HEK293 (cell line): ENCODE measurements at regions not wholly inside any gene's neighbourhood (a gene's known extent, or its start where the extent isn't known, plus 50 kb on each side); places are given as distances from the start of the nearest gene placed in this dataset.

ENCODE experiments used
- CTCF ChIA-PET: fragments of 350-600 bp; formaldehyde crosslinking; extraction: SDS; loops from one replicate; lab custom pipeline; 2021; ENCODE audit warnings: antibody characterized with exemption; lab: Yijun Ruan, JAX
- POLR2A ChIA-PET: fragments of 300-600 bp; formaldehyde crosslinking; extraction: SDS; loops from one replicate; lab custom pipeline; 2020; ENCODE audit warnings: antibody characterized with exemption, inconsistent platforms; lab: Yijun Ruan, JAX
- H3K27ac ChIP-seq: fragments of 200-500 bp; sonication (Bioruptor generic); 2 replicates; pipeline ENCODE4 v1.5.1; 2014; ENCODE audit warnings: low read depth, low read length, control low read depth, inconsistent platforms; ENCODE audit errors: extremely low read depth
- H3K36me3 ChIP-seq, 2 experiments: fragments of 200-500 bp in 1 of 2; sonication (Bioruptor generic) in 1 of 2; 1 replicate in 1 of 2; 2 replicates in 1 of 2; pipeline ENCODE4 v1.5.1; 2014 to 2017; ENCODE audit warnings: inconsistent platforms in 2 of 2, low read length in 2 of 2; ENCODE audit not compliant: control insufficient read depth in 2 of 2, insufficient read depth in 1 of 2
- H3K4me1 ChIP-seq: fragments of 200-500 bp; sonication (Bioruptor generic); 2 replicates; pipeline ENCODE4 v1.5.1; 2014; ENCODE audit warnings: mild to moderate bottlenecking, low read length, inconsistent platforms; ENCODE audit not compliant: control insufficient read depth, insufficient read depth
- H3K4me3 ChIP-seq: 2 replicates; pipeline ENCODE4 v1.5.1; 2011; ENCODE audit warnings: low read depth, mild to moderate bottlenecking, control low read depth, low read length, moderate library complexity
- H3K9me3 ChIP-seq: fragments of 200-500 bp; sonication (Bioruptor generic); 2 replicates; pipeline ENCODE4 v1.5.1; 2014; ENCODE audit warnings: low read depth, low read length, inconsistent platforms; ENCODE audit not compliant: control insufficient read depth, insufficient read depth
- BCL11B ChIP-seq: fragments of 450-650 bp; formaldehyde crosslinking; IDR thresholded peaks from 2 replicates; pipeline ENCODE4 v1.5.1; 2016; ENCODE audit warnings: low read depth, missing biosample characterization, missing genetic modification characterization
- FEZF1 ChIP-seq: fragments of 450-650 bp; formaldehyde crosslinking; IDR thresholded peaks from 2 replicates; pipeline ENCODE4 v1.5.1; 2016; ENCODE audit warnings: missing biosample characterization, missing genetic modification characterization
- GLI4 ChIP-seq: fragments of 450-650 bp; formaldehyde crosslinking; IDR thresholded peaks from 2 replicates; pipeline ENCODE4 v1.5.1; 2016; ENCODE audit warnings: missing biosample characterization, missing genetic modification characterization
- KLF10 ChIP-seq: fragments of 450-650 bp; IDR thresholded peaks from 2 replicates; pipeline ENCODE4 v1.5.1; 2018; ENCODE audit warnings: missing biosample characterization, mild to moderate bottlenecking, missing genetic modification characterization
- KLF16 ChIP-seq: fragments of 450-650 bp; formaldehyde crosslinking; IDR thresholded peaks from 2 replicates; pipeline ENCODE4 v1.5.1; 2017; ENCODE audit warnings: missing biosample characterization, missing genetic modification characterization
- KLF9 ChIP-seq: fragments of 450-650 bp; formaldehyde crosslinking; IDR thresholded peaks from 2 replicates; pipeline ENCODE4 v1.5.1; 2016; ENCODE audit warnings: missing biosample characterization, missing genetic modification characterization, low read depth
- SP3 ChIP-seq: fragments of 450-650 bp; formaldehyde crosslinking; IDR thresholded peaks from 2 replicates; pipeline ENCODE4 v1.5.1; 2016; ENCODE audit warnings: missing biosample characterization, missing genetic modification characterization
- SP7 ChIP-seq: fragments of 450-650 bp; formaldehyde crosslinking; IDR thresholded peaks from 2 replicates; pipeline ENCODE4 v1.5.1; 2016; ENCODE audit warnings: missing biosample characterization, missing genetic modification characterization
- TCF7L2 ChIP-seq: IDR thresholded peaks from 2 replicates; pipeline ENCODE4 v1.6.1; 2011; ENCODE audit warnings: low read depth, mild to moderate bottlenecking, inconsistent platforms, low read length, moderate library complexity, borderline replicate concordance
- YY1 ChIP-seq: fragments of 450-650 bp; formaldehyde crosslinking; IDR thresholded peaks from 2 replicates; pipeline ENCODE4 v1.5.1; 2018; ENCODE audit warnings: missing biosample characterization, missing genetic modification characterization
- ZBTB1 ChIP-seq: fragments of 450-650 bp; formaldehyde crosslinking; IDR thresholded peaks from 2 replicates; pipeline ENCODE4 v1.5.1; 2016; ENCODE audit warnings: missing biosample characterization, missing genetic modification characterization
- ZBTB7A ChIP-seq: fragments of 450-650 bp; formaldehyde crosslinking; IDR thresholded peaks from 2 replicates; pipeline ENCODE4 v1.5.1; 2016; ENCODE audit warnings: low read depth, missing biosample characterization, missing genetic modification characterization
- ZFP69B ChIP-seq: fragments of 450-650 bp; formaldehyde crosslinking; IDR thresholded peaks from 2 replicates; pipeline ENCODE4 v1.5.1; 2016; ENCODE audit warnings: missing biosample characterization, missing genetic modification characterization
- ZIC2 ChIP-seq: fragments of 450-650 bp; formaldehyde crosslinking; IDR thresholded peaks from 2 replicates; pipeline ENCODE4 v1.5.1; 2016; ENCODE audit warnings: missing biosample characterization, missing genetic modification characterization
- ZNF112 ChIP-seq: fragments of 450-650 bp; formaldehyde crosslinking; IDR thresholded peaks from 2 replicates; pipeline ENCODE4 v1.5.0; 2017; ENCODE audit warnings: missing biosample characterization, missing genetic modification characterization
- ZNF19 ChIP-seq: fragments of 450-650 bp; formaldehyde crosslinking; IDR thresholded peaks from 2 replicates; pipeline ENCODE4; 2016; ENCODE audit warnings: missing biosample characterization, missing genetic modification characterization, low read depth
- ZNF23 ChIP-seq: fragments of 450-650 bp; formaldehyde crosslinking; IDR thresholded peaks from 2 replicates; pipeline ENCODE4 v1.5.1; 2016; ENCODE audit warnings: missing biosample characterization, missing genetic modification characterization, borderline replicate concordance
- ZNF24 ChIP-seq: fragments of 450-650 bp; formaldehyde crosslinking; IDR thresholded peaks from 2 replicates; pipeline ENCODE4 v1.5.1; 2016; ENCODE audit warnings: missing biosample characterization, missing genetic modification characterization
- ZNF350 ChIP-seq: fragments of 450-650 bp; formaldehyde crosslinking; IDR thresholded peaks from 2 replicates; pipeline ENCODE4 v1.5.0; 2017; ENCODE audit warnings: missing biosample characterization, mild to moderate bottlenecking, missing genetic modification characterization
- ZNF530 ChIP-seq: fragments of 450-650 bp; formaldehyde crosslinking; IDR thresholded peaks from 2 replicates; pipeline ENCODE4 v1.5.1; 2016; ENCODE audit warnings: low read depth, missing biosample characterization, missing genetic modification characterization
- ZNF629 ChIP-seq: fragments of 450-650 bp; formaldehyde crosslinking; IDR thresholded peaks from 2 replicates; pipeline ENCODE4 v1.5.1; 2017; ENCODE audit warnings: missing biosample characterization, missing genetic modification characterization
- ZNF677 ChIP-seq: fragments of 450-650 bp; IDR thresholded peaks from 2 replicates; pipeline ENCODE4 v1.5.0; 2018; ENCODE audit warnings: missing biosample characterization, mild to moderate bottlenecking, missing genetic modification characterization, moderate library complexity
- ZNF843 ChIP-seq: fragments of 450-650 bp; formaldehyde crosslinking; IDR thresholded peaks from 2 replicates; pipeline ENCODE4 v1.5.1; 2016; ENCODE audit warnings: missing biosample characterization, missing genetic modification characterization
- ZSCAN30 ChIP-seq: fragments of 450-650 bp; IDR thresholded peaks from 2 replicates; pipeline ENCODE4 v1.5.1; 2018; ENCODE audit warnings: missing biosample characterization, mild to moderate bottlenecking, missing genetic modification characterization, moderate library complexity
- ZXDB ChIP-seq: fragments of 450-650 bp; formaldehyde crosslinking; IDR thresholded peaks from 2 replicates; pipeline ENCODE4 v1.5.1; 2016; ENCODE audit warnings: missing biosample characterization, missing genetic modification characterization
- TF ChIP-seq, protein P1 (sequence below): fragments of 450-650 bp; formaldehyde crosslinking; IDR thresholded peaks from 2 replicates; pipeline ENCODE4 v1.5.1; 2016; ENCODE audit warnings: missing biosample characterization, missing genetic modification characterization
- TF ChIP-seq, protein P2 (sequence below): fragments of 450-650 bp; formaldehyde crosslinking; IDR thresholded peaks from 2 replicates; pipeline ENCODE4 v1.5.1; 2017; ENCODE audit warnings: missing biosample characterization, missing genetic modification characterization
- TF ChIP-seq, protein P3 (sequence below): fragments of 450-650 bp; formaldehyde crosslinking; IDR thresholded peaks from 2 replicates; pipeline ENCODE4 v1.5.1; 2016; ENCODE audit warnings: missing biosample characterization, missing genetic modification characterization, borderline replicate concordance

DNA sequence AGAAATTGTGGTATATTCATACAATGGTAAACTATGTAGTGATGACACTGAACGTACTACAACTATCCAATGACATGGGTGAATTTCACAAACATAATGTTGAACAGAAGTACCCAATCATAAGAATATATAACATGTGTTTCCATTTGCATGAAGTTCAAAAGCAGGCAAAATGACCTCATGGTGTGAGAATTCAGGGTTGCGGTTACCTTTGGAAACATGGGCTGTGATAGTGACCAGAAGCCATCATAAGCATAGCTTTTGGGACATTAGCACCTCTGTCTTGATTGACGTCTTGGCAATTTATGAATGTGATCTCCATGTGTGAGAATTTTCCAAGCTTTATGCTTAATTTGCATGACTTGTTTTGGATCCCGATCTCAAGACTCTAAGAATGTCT lies 500.1 kb upstream of the JAG1 start:
- H3K4me3 ChIP-seq: no peak overlapping the region
- ChIA-PET CTCF (no interaction called here), POLR2A (interaction anchor here (0.6 kb wide), 1 partner anchor 247 kb away, joined by 3 read pairs; no protein-coding TSS in a partner anchor)
- no peaks in the 10 kb centered on the region for H3K9me3 ChIP-seq
- TF ChIP-seq ZNF677: no peak
- H3K27ac ChIP-seq: no peak overlapping the region
- H3K4me1 ChIP-seq: no peaks in the 10 kb centered on the region
- no peaks in the 10 kb centered on the region for H3K36me3 ChIP-seq

DNA sequence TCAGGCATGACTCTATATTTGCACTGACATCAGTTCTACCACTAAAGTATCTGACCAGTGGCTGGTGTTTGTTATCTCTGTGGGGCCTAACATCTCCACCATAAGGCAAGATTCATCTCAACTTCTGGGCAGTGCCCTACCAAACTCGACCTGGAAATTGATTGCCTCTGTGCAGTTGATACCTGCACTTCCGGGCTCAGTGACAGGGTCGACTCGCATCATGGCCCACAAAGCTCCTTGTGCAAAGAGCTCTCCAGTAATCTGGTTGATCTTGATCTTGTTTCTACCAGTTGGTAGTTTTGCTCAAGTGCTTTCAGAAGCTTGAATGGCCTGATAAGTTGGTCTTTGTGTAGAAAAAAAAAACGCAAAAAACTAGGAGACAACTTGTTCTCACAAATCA lies 501.1 kb upstream of the JAG1 start:
- no peaks in the 10 kb centered on the region for H3K4me1 ChIP-seq
- no peak for TF ChIP-seq GLI4
- no peak for TF ChIP-seq ZNF112 (tag by site-specific recombination)
- no peak for TF ChIP-seq ZNF530 (tag by site-specific recombination)
- no peak for TF ChIP-seq ZNF19
- TF ChIP-seq ZNF24 (tag by site-specific recombination): no peak
- no peak for TF ChIP-seq ZNF843
- TF ChIP-seq SP7: no peak
- TF ChIP-seq TCF7L2: no peak
- no peak for TF ChIP-seq YY1 (tag by site-specific recombination)
- TF ChIP-seq KLF10 (tag by site-specific recombination): no peak
- TF ChIP-seq FEZF1: no peak
- no peak for TF ChIP-seq SP3 (tag by site-specific recombination)
- no peak for TF ChIP-seq ZXDB
- TF ChIP-seq ZNF629: no peak
- no peak for TF ChIP-seq ZNF350 (tag by site-specific recombination)
- TF ChIP-seq KLF16 (tag by site-specific recombination): no peak
- TF ChIP-seq, protein P1, sequence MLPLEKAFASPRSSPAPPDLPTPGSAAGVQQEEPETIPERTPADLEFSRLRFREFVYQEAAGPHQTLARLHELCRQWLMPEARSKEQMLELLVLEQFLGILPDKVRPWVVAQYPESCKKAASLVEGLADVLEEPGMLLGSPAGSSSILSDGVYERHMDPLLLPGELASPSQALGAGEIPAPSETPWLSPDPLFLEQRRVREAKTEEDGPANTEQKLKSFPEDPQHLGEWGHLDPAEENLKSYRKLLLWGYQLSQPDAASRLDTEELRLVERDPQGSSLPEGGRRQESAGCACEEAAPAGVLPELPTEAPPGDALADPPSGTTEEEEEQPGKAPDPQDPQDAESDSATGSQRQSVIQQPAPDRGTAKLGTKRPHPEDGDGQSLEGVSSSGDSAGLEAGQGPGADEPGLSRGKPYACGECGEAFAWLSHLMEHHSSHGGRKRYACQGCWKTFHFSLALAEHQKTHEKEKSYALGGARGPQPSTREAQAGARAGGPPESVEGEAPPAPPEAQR (tag by site-specific recombination): no peak
- TF ChIP-seq ZBTB7A (tag by site-specific recombination): no peak
- CTCF ChIA-PET: interaction anchor here (0.7 to 0.9 kb wide), 2 partner anchors 29 to 30 kb away, joined by 3 to 5 read pairs; no protein-coding TSS in a partner anchor

DNA sequence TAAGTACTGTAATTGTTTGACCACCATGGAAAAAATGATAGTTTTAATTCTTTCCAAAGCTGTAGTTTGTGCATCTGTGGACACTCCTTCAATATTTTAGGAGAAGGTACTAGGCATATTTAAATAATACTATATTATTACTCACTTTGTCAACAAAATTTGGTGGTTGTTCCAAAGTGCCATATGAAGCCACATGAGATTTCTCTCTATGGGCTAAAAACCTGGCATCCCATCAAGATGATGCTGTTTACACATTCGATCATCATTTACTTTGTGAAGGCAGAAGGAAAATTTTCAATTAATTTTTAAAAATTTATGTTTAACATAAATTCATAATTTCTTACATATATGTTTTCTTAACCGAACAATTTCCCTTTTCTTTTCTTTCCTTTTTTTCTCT lies 502.6 kb upstream of the JAG1 start:
- CTCF ChIA-PET: no interaction called here
- Histone ChIP-seq H3K9me3 (no peaks in the 10 kb centered on the region), H3K4me3 (no peak overlapping the region), H3K4me1 (no peaks in the 10 kb centered on the region), H3K36me3 (no peaks in the 10 kb centered on the region), H3K27ac (no peak overlapping the region)
- POLR2A ChIA-PET: no interaction called here
- no peak for TF ChIP-seq BCL11B
- TF ChIP-seq ZFP69B (tag by site-specific recombination): no peak
- no peak for TF ChIP-seq ZBTB1 (tag by site-specific recombination)
- TF ChIP-seq, protein P2, sequence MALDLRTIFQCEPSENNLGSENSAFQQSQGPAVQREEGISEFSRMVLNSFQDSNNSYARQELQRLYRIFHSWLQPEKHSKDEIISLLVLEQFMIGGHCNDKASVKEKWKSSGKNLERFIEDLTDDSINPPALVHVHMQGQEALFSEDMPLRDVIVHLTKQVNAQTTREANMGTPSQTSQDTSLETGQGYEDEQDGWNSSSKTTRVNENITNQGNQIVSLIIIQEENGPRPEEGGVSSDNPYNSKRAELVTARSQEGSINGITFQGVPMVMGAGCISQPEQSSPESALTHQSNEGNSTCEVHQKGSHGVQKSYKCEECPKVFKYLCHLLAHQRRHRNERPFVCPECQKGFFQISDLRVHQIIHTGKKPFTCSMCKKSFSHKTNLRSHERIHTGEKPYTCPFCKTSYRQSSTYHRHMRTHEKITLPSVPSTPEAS (tag by site-specific recombination): no peak
- TF ChIP-seq ZNF23 (tag by site-specific recombination): no peak
- no peak for TF ChIP-seq ZIC2
- TF ChIP-seq ZSCAN30 (tag by site-specific recombination): no peak
- TF ChIP-seq ZNF19: no peak
- TF ChIP-seq, protein P3, sequence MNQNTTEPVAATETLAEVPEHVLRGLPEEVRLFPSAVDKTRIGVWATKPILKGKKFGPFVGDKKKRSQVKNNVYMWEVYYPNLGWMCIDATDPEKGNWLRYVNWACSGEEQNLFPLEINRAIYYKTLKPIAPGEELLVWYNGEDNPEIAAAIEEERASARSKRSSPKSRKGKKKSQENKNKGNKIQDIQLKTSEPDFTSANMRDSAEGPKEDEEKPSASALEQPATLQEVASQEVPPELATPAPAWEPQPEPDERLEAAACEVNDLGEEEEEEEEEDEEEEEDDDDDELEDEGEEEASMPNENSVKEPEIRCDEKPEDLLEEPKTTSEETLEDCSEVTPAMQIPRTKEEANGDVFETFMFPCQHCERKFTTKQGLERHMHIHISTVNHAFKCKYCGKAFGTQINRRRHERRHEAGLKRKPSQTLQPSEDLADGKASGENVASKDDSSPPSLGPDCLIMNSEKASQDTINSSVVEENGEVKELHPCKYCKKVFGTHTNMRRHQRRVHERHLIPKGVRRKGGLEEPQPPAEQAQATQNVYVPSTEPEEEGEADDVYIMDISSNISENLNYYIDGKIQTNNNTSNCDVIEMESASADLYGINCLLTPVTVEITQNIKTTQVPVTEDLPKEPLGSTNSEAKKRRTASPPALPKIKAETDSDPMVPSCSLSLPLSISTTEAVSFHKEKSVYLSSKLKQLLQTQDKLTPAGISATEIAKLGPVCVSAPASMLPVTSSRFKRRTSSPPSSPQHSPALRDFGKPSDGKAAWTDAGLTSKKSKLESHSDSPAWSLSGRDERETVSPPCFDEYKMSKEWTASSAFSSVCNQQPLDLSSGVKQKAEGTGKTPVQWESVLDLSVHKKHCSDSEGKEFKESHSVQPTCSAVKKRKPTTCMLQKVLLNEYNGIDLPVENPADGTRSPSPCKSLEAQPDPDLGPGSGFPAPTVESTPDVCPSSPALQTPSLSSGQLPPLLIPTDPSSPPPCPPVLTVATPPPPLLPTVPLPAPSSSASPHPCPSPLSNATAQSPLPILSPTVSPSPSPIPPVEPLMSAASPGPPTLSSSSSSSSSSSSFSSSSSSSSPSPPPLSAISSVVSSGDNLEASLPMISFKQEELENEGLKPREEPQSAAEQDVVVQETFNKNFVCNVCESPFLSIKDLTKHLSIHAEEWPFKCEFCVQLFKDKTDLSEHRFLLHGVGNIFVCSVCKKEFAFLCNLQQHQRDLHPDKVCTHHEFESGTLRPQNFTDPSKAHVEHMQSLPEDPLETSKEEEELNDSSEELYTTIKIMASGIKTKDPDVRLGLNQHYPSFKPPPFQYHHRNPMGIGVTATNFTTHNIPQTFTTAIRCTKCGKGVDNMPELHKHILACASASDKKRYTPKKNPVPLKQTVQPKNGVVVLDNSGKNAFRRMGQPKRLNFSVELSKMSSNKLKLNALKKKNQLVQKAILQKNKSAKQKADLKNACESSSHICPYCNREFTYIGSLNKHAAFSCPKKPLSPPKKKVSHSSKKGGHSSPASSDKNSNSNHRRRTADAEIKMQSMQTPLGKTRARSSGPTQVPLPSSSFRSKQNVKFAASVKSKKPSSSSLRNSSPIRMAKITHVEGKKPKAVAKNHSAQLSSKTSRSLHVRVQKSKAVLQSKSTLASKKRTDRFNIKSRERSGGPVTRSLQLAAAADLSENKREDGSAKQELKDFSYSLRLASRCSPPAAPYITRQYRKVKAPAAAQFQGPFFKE (tag by site-specific recombination): no peak
- no peak for TF ChIP-seq KLF9 (tag by site-specific recombination)

More for the DNA sequence above, 501.1 kb upstream of the JAG1 start:
- Histone ChIP-seq H3K4me3 (no peak overlapping the region), H3K36me3 (no peaks in the 10 kb centered on the region), H3K9me3 (no peaks in the 10 kb centered on the region), H3K27ac (no peak overlapping the region)
- POLR2A ChIA-PET: no interaction called here
